CD8-positive, alpha-beta memory T cell (primary cell): ENCODE measurements at regions not wholly inside any gene's neighbourhood (a gene's known extent, or its start where the extent isn't known, plus 50 kb on each side); places are given as distances from the start of the nearest gene placed in this dataset.

Experiments
- CTCF ChIA-PET: fragments of 350-600 bp; sonication (Branson Sonifier 250); formaldehyde crosslinking; loops from one replicate; lab custom pipeline; 2021; ENCODE audit warnings: antibody characterized with exemption; lab: Charles Lee
- POLR2A ChIA-PET: fragments of 350-600 bp; sonication (Branson Sonifier 250); formaldehyde crosslinking; loops from one replicate; lab custom pipeline; 2021; ENCODE audit warnings: antibody characterized with exemption; lab: Charles Lee
- DNase-seq, 5 donors: peaks; one replicate each; pipeline versions ENCODE4 v3.0.0 to v3.0.0-alpha.2; 2020 to 2022; ENCODE audit warnings: mixed read lengths in 1 of 5
- H3K27ac ChIP-seq: one replicate; pipeline ENCODE4 v1.7.0; 2013; ENCODE audit warnings: low read depth, mild to moderate bottlenecking, low read length, moderate library complexity
- H3K27me3 ChIP-seq: 2 replicates; pipeline ENCODE4 v1.7.0; 2013; ENCODE audit warnings: low read length, mild to moderate bottlenecking; ENCODE audit not compliant: insufficient read depth, poor library complexity, severe bottlenecking
- H3K36me3 ChIP-seq: 2 replicates; pipeline ENCODE4 v1.7.0; 2013; ENCODE audit warnings: mild to moderate bottlenecking, low read length, moderate library complexity; ENCODE audit not compliant: insufficient read depth
- H3K4me1 ChIP-seq: 2 replicates; pipeline ENCODE4 v1.7.0; 2013; ENCODE audit warnings: mild to moderate bottlenecking, low read length, moderate library complexity; ENCODE audit not compliant: insufficient read depth
- H3K4me3 ChIP-seq: 2 replicates; pipeline ENCODE4 v1.7.0; 2013; ENCODE audit warnings: mild to moderate bottlenecking, low read length
- H3K9me3 ChIP-seq: 2 replicates; pipeline ENCODE4 v1.7.0; 2013; ENCODE audit warnings: mild to moderate bottlenecking, low read length
- H3K27ac Mint-ChIP-seq, 8 donors: one replicate each; pipeline ENCODE4 v1.8.0; 2020 to 2021; ENCODE audit warnings: mixed read lengths in 8 of 8, mild to moderate bottlenecking in 6 of 8, inconsistent platforms in 3 of 8, moderate library complexity in 3 of 8
- H3K27me3 Mint-ChIP-seq, 2 donors: one replicate each; pipeline ENCODE4 v1.8.0; 2020 to 2021; ENCODE audit warnings: mixed read lengths in 2 of 2, mild to moderate bottlenecking in 1 of 2, moderate library complexity in 1 of 2
- H3K36me3 Mint-ChIP-seq, 3 donors: one replicate each; pipeline ENCODE4 v1.8.0; 2020 to 2021; ENCODE audit warnings: mixed read lengths in 3 of 3, inconsistent platforms in 1 of 3, mild to moderate bottlenecking in 1 of 3
- H3K4me1 Mint-ChIP-seq, 3 donors: one replicate each; pipeline ENCODE4 v1.8.0; 2020 to 2021; ENCODE audit warnings: mixed read lengths in 3 of 3, inconsistent platforms in 1 of 3, mild to moderate bottlenecking in 1 of 3
- H3K4me3 Mint-ChIP-seq, 7 donors: one replicate each; pipeline ENCODE4 v1.8.0; 2020 to 2021; ENCODE audit warnings: mixed read lengths in 7 of 7, mild to moderate bottlenecking in 6 of 7, moderate library complexity in 4 of 7, inconsistent platforms in 2 of 7
- H3K9me3 Mint-ChIP-seq, 5 donors: one replicate each; pipeline ENCODE4 v1.8.0; 2020 to 2022; ENCODE audit warnings: mixed read lengths in 5 of 5, mild to moderate bottlenecking in 3 of 5, moderate library complexity in 2 of 5, inconsistent platforms in 1 of 5

- no peaks in the 10 kb centered on the region for H3K27me3 ChIP-seq
- Mint-ChIP-seq H3K36me3 (peaks cover 0 to 8% (median 5%) of the 10 kb centered on the region in 3 donors), H3K4me1 (peaks cover 12 to 20% (median 12%) of the 10 kb centered on the region in 3 donors), H3K9me3 (no peaks in the 10 kb centered on the region), H3K4me3 (peak overlapping the region in 2 of 7 donors; percentile 11 to 49), H3K27ac (no peak overlapping the region), H3K27me3 (peaks cover 3 to 8% of the 10 kb centered on the region in 2 donors)
- H3K4me1 ChIP-seq: peaks cover 17% of the 10 kb centered on the region
- no peaks in the 10 kb centered on the region for H3K36me3 ChIP-seq
- ChIA-PET POLR2A (no interaction called here), CTCF (no interaction called here)
- no peaks in the 10 kb centered on the region for H3K9me3 ChIP-seq
- H3K27ac ChIP-seq: no peak overlapping the region
- no peak for DNase-seq
- no peak overlapping the region for H3K4me3 ChIP-seq
Measured at GRCh38 chr4:108315694-108316093, 147.0 kb upstream of the LEF1 start.

- Mint-ChIP-seq H3K27me3 (peaks cover 3 to 8% of the 10 kb centered on the region in 2 donors), H3K9me3 (no peaks in the 10 kb centered on the region), H3K4me3 (peak overlapping the region in 4 of 7 donors; percentile 2 to 49 (median 34)), H3K27ac (peak overlapping the region in 1 of 8 donors; percentile 76), H3K36me3 (peaks cover 0 to 8% (median 5%) of the 10 kb centered on the region in 3 donors), H3K4me1 (peaks cover 12 to 20% (median 12%) of the 10 kb centered on the region in 3 donors)
- ChIA-PET POLR2A (no interaction called here), CTCF (no interaction called here)
- Histone ChIP-seq H3K36me3 (no peaks in the 10 kb centered on the region), H3K4me3 (peak overlapping the region; percentile 44), H3K9me3 (no peaks in the 10 kb centered on the region), H3K27ac (no peak overlapping the region), H3K4me1 (peaks cover 17% of the 10 kb centered on the region), H3K27me3 (no peaks in the 10 kb centered on the region)
- peak in 1 of 5 donors; percentile 43 for DNase-seq
Measured at GRCh38 chr4:108314900-108315589, 146.3 kb upstream of the LEF1 start.

GRCh38 chr4:108313546-108314339 lies 145.0 kb upstream of the LEF1 start:
- Histone ChIP-seq H3K36me3 (no peaks in the 10 kb centered on the region), H3K9me3 (no peaks in the 10 kb centered on the region), H3K4me3 (no peak overlapping the region), H3K27ac (no peak overlapping the region), H3K27me3 (no peaks in the 10 kb centered on the region), H3K4me1 (peaks cover 17% of the 10 kb centered on the region)
- H3K9me3 Mint-ChIP-seq: no peaks in the 10 kb centered on the region
- peaks cover 0 to 8% (median 5%) of the 10 kb centered on the region in 3 donors for H3K36me3 Mint-ChIP-seq
- ChIA-PET CTCF (no interaction called here), POLR2A (no interaction called here)
- peaks cover 5 to 9% of the 10 kb centered on the region in 2 donors for H3K27me3 Mint-ChIP-seq
- H3K4me1 Mint-ChIP-seq: peaks cover 12 to 20% (median 12%) of the 10 kb centered on the region in 3 donors
- no peak overlapping the region for H3K4me3 Mint-ChIP-seq
- DNase-seq: no peak
- no peak overlapping the region for H3K27ac Mint-ChIP-seq

GRCh38 chr4:108311313-108311712 lies 142.6 kb upstream of the LEF1 start:
- Mint-ChIP-seq H3K9me3 (no peaks in the 10 kb centered on the region), H3K4me3 (no peak overlapping the region), H3K4me1 (peaks cover 12 to 18% (median 12%) of the 10 kb centered on the region in 3 donors), H3K27me3 (peaks cover 8 to 9% of the 10 kb centered on the region in 2 donors), H3K27ac (peak overlapping the region in 1 of 8 donors; percentile 4), H3K36me3 (peaks cover 0 to 4% (median 3%) of the 10 kb centered on the region in 3 donors)
- Histone ChIP-seq H3K4me1 (peaks cover 17% of the 10 kb centered on the region), H3K4me3 (no peak overlapping the region), H3K27me3 (no peaks in the 10 kb centered on the region), H3K9me3 (no peaks in the 10 kb centered on the region), H3K27ac (no peak overlapping the region), H3K36me3 (no peaks in the 10 kb centered on the region)
- CTCF ChIA-PET: no interaction called here
- POLR2A ChIA-PET: no interaction called here
- no peak for DNase-seq

- Histone ChIP-seq H3K4me3 (no peak overlapping the region), H3K27me3 (no peaks in the 10 kb centered on the region), H3K36me3 (no peaks in the 10 kb centered on the region), H3K9me3 (no peaks in the 10 kb centered on the region), H3K27ac (no peak overlapping the region), H3K4me1 (peaks cover 7% of the 10 kb centered on the region)
- H3K9me3 Mint-ChIP-seq: no peaks in the 10 kb centered on the region
- H3K36me3 Mint-ChIP-seq: no peaks in the 10 kb centered on the region
- ChIA-PET CTCF (no interaction called here), POLR2A (no interaction called here)
- no peak overlapping the region for H3K27ac Mint-ChIP-seq
- peaks cover 7 to 9% (median 8%) of the 10 kb centered on the region in 3 donors for H3K4me1 Mint-ChIP-seq
- no peak for DNase-seq
- H3K4me3 Mint-ChIP-seq: no peak overlapping the region
- H3K27me3 Mint-ChIP-seq: peaks cover 3 to 6% of the 10 kb centered on the region in 2 donors
Measured at GRCh38 chr4:108303488-108304177, 134.9 kb upstream of the LEF1 start.

- H3K27me3 ChIP-seq: no peaks in the 10 kb centered on the region
- peaks cover 7 to 9% (median 8%) of the 10 kb centered on the region in 3 donors for H3K4me1 Mint-ChIP-seq
- H3K27ac Mint-ChIP-seq: peak overlapping the region in 3 of 8 donors; percentile 14 to 64 (median 46)
- H3K9me3 ChIP-seq: no peaks in the 10 kb centered on the region
- H3K4me3 ChIP-seq: no peak overlapping the region
- ChIA-PET CTCF (no interaction called here), POLR2A (no interaction called here)
- H3K27ac ChIP-seq: no peak overlapping the region
- H3K27me3 Mint-ChIP-seq: peaks cover 0 to 6% of the 10 kb centered on the region in 2 donors
- no peaks in the 10 kb centered on the region for H3K36me3 Mint-ChIP-seq
- no peak for DNase-seq
- no peak overlapping the region for H3K4me3 Mint-ChIP-seq
- no peaks in the 10 kb centered on the region for H3K9me3 Mint-ChIP-seq
- peaks cover 7% of the 10 kb centered on the region for H3K4me1 ChIP-seq
- no peaks in the 10 kb centered on the region for H3K36me3 ChIP-seq
Measured at GRCh38 chr4:108301545-108302251, 133.0 kb upstream of the LEF1 start.

- no peak overlapping the region for H3K27ac Mint-ChIP-seq
- ChIA-PET POLR2A (no interaction called here), CTCF (no interaction called here)
Measured at GRCh38 chr4:108297605-108298004, 128.9 kb upstream of the LEF1 start.

More at GRCh38 chr4:108297605-108298004, 128.9 kb upstream of the LEF1 start:
- Histone ChIP-seq H3K27me3 (no peaks in the 10 kb centered on the region), H3K4me1 (peaks cover 7% of the 10 kb centered on the region), H3K27ac (no peak overlapping the region), H3K4me3 (no peak overlapping the region), H3K9me3 (no peaks in the 10 kb centered on the region), H3K36me3 (no peaks in the 10 kb centered on the region)
- Mint-ChIP-seq H3K27me3 (peaks cover 2 to 6% of the 10 kb centered on the region in 2 donors), H3K4me3 (no peak overlapping the region), H3K4me1 (peaks cover 7 to 9% (median 8%) of the 10 kb centered on the region in 3 donors), H3K36me3 (peaks cover 0 to 2% (median 0%) of the 10 kb centered on the region in 3 donors), H3K9me3 (no peaks in the 10 kb centered on the region)
- no peak for DNase-seq
